MG63 (cell line): ENCODE measurements at regions not wholly inside any gene's neighbourhood (a gene's known extent, or its start where the extent isn't known, plus 50 kb on each side); places are given as distances from the start of the nearest gene placed in this dataset.

ENCODE experiments used
- DNase-seq: peaks from one replicate; pipeline ENCODE4 v3.0.0-alpha.2; 2020
- H3K27me3 ChIP-seq: fragments of 250-450 bp; sonication (Bioruptor Pico); 2 replicates; pipeline ENCODE4 v1.5.1; 2020; ENCODE audit warnings: mild to moderate bottlenecking, moderate library complexity
- H3K36me3 ChIP-seq: fragments of 250-450 bp; sonication (Bioruptor Pico); 2 replicates; pipeline ENCODE4 v1.5.1; 2020; ENCODE audit warnings: mild to moderate bottlenecking, moderate library complexity
- H3K4me3 ChIP-seq: fragments of 250-450 bp; sonication (Bioruptor Pico); 2 replicates; pipeline ENCODE4 v1.5.1; 2020; ENCODE audit warnings: mild to moderate bottlenecking, moderate library complexity
- H3K9me3 ChIP-seq: fragments of 250-450 bp; sonication (Bioruptor Pico); 2 replicates; pipeline ENCODE4 v1.5.1; 2020; ENCODE audit warnings: mild to moderate bottlenecking, moderate library complexity

DNA sequence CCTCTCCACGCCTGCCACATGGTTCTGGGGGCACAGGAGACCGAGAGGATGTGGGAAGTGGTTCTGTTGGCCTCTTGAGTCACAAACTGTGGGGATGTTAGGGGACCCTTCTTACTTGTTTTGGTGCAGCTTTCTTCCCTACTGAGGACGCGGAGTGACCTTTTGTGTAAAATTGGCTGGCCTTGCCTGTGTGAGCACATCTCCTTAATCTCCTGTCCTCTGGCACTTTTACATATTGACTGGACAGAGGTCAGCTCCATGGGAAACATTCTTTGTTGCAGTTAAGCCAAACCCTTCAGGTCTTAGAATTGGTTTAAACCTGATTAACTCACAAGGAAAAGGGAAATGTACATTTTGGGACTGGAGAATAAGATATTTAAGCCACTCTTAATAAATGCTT lies 51.2 kb upstream of the TENM4 start:
- Histone ChIP-seq H3K4me3 (no peak overlapping the region), H3K9me3 (no peaks in the 10 kb centered on the region), H3K27me3 (no peaks in the 10 kb centered on the region), H3K36me3 (no peaks in the 10 kb centered on the region)
- no peak for DNase-seq
